Testis (tissue), 2 donors: ENCODE measurements at regions not wholly inside any gene's neighbourhood (a gene's known extent, or its start where the extent isn't known, plus 50 kb on each side); places are given as distances from the start of the nearest gene placed in this dataset.
"Not testable (repeated sequence)": the region's sequence is repeated elsewhere in the genome, so short reads cannot be mapped to it uniquely, and the experiment has no call there.

ENCODE experiments used
- CTCF ChIP-seq, 3 experiments: fragments of 450-650 bp in 2 of 3; fragments of 200-600 bp in 1 of 3; sonication (generic) in 1 of 3; IDR thresholded peaks; one replicate each; pipeline ENCODE4 v1.5.1; 2016 to 2019; ENCODE audit warnings: antibody characterized with exemption in 3 of 3, mild to moderate bottlenecking in 2 of 3, moderate library complexity in 1 of 3
- POLR2A ChIP-seq: fragments of 450-650 bp; IDR thresholded peaks from one replicate; pipeline ENCODE4 v1.6.1; 2017; ENCODE audit warnings: antibody characterized with exemption, mild to moderate bottlenecking, moderate library complexity

- not testable (repeated sequence) for TF ChIP-seq CTCF (IDR thresholded peaks at IDR 0.05); POLR2A
These were observed 923.9 kb downstream of the TUBA3C start for GRCh38 chr13:18257686-18258085.
